A673 (cell line): ENCODE measurements at regions not wholly inside any gene's neighbourhood (a gene's known extent, or its start where the extent isn't known, plus 50 kb on each side); places are given as distances from the start of the nearest gene placed in this dataset.

ENCODE experiments used
- EZH2 ChIP-seq: fragments of 200-600 bp; sonication (generic); IDR thresholded peaks from 2 replicates; pipeline ENCODE4 v1.6.1; 2017; ENCODE audit warnings: borderline replicate concordance, low read depth, mild to moderate bottlenecking, mixed read lengths, antibody characterized with exemption, low read length; ENCODE audit not compliant: poor library complexity, severe bottlenecking
- TF ChIP-seq, protein P1 (sequence below): fragments of 300-800, 200-600 bp; sonication (generic); conservative IDR thresholded peaks from 2 replicates; pipeline ENCODE4 v1.5.1; 2017; ENCODE audit warnings: low read depth, mild to moderate bottlenecking, antibody characterized with exemption, low read length, moderate library complexity, mixed read lengths

DNA sequence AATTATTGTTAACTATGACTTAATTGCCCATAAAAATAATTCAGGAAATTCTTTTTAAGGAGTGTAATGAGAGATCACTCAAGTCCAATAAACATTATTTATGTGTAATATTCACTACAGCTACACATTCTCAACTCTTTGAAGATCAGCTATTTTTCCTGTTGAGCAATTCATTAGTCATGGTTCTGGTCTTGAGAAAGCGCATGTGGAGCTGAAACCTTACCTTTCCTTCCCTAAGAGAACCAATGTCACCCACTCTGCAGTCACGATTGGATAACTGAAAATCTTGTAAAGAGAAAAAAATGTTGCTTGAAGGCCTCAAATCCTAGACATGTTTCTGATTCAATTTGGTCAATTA lies 736.9 kb upstream of the MARCKS start:
- TF ChIP-seq EZH2, result no peak
- TF ChIP-seq, protein P1, sequence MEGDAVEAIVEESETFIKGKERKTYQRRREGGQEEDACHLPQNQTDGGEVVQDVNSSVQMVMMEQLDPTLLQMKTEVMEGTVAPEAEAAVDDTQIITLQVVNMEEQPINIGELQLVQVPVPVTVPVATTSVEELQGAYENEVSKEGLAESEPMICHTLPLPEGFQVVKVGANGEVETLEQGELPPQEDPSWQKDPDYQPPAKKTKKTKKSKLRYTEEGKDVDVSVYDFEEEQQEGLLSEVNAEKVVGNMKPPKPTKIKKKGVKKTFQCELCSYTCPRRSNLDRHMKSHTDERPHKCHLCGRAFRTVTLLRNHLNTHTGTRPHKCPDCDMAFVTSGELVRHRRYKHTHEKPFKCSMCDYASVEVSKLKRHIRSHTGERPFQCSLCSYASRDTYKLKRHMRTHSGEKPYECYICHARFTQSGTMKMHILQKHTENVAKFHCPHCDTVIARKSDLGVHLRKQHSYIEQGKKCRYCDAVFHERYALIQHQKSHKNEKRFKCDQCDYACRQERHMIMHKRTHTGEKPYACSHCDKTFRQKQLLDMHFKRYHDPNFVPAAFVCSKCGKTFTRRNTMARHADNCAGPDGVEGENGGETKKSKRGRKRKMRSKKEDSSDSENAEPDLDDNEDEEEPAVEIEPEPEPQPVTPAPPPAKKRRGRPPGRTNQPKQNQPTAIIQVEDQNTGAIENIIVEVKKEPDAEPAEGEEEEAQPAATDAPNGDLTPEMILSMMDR, result no peak
